HG03520 (cell line): ENCODE measurements at regions not wholly inside any gene's neighbourhood (a gene's known extent, or its start where the extent isn't known, plus 50 kb on each side); places are given as distances from the start of the nearest gene placed in this dataset.
"Not testable (repeated sequence)": the region's sequence is repeated elsewhere in the genome, so short reads cannot be mapped to it uniquely, and the experiment has no call there.

Experiments
- ATAC-seq: cut with Tn5 transposase; IDR thresholded peaks from one replicate; pipeline ENCODE4 v1.9.1; 2021; ENCODE audit warnings: mild to moderate bottlenecking, moderate library complexity; ENCODE audit not compliant: unreplicated experiment

DNA sequence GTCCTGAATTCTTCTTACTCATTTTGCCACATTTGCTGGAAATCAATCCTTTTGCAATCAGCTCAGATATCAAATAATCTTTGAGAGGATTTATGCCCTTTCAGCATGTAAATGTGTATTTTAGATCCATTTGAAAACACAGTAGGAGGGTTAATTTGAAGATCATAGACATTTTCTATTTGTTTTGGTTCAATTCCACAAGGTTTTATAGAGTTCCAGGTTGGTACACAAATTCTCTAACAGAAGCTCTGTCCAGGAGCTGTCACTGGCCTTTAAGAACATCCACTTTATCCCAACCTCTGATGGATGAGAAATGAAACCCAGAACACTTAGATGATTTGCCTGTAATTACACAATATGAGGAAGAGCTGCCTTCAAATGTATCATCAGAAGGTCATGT, 157.3 kb upstream of the CHAC2 start:
- ATAC-seq = no peak

DNA sequence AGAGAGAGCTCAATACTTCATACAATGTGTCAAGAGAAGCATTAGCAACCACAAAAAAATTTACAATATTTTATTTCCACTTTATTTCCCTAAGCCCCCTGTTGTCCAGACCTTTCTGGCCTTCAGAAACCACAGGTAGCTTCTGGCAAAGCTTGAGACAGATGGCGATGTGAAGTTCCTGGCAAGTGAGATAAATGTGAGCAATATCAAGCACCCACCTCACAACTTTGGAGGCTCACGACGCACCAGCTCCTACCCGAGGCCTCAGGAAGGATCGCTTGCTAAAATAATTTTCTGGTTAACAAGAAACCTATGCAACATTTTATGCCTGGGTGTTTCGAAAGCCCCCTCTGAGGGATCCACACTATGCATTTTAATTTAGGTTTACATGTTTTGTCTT, 158.1 kb upstream of the CHAC2 start:
- ATAC-seq = no peak

DNA sequence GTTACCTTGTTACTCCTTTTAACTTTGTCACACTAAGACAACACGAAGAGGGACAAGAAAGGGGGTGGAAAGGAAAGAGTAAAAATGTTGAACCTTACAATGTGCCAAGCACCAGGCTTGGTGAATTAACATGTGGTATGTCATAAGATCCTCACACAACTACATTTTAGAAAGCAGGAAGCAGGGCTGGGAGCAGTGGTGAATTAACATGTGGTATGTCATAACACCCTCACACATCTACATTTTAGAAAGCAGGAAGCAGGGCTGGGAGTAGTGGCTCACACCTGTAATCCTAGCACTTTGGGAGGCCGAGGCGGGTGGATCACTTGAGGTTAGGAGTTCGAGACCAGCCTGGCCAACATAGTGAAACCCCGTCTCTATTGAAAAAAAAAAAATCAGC, 159.3 kb upstream of the CHAC2 start:
- no peak for ATAC-seq

DNA sequence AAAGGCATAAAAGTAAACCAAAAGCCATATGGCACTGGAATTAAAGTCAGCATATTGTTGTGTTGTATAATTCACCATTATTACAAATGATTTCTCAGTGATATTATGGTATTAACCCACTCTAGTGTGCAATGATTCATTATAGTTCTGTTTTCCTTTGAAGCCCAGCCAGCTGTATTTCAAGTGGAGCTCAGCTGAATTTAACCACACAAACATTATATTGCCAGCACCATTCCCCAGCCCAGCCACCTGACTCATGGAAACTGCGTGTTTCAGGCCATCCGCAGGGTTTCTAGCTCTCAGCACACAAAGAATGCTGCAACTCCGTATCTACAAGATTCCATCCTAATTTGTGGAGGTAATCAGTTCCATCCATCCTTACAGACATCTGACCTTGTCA, 166.8 kb upstream of the CHAC2 start:
- ATAC-seq = no peak

DNA sequence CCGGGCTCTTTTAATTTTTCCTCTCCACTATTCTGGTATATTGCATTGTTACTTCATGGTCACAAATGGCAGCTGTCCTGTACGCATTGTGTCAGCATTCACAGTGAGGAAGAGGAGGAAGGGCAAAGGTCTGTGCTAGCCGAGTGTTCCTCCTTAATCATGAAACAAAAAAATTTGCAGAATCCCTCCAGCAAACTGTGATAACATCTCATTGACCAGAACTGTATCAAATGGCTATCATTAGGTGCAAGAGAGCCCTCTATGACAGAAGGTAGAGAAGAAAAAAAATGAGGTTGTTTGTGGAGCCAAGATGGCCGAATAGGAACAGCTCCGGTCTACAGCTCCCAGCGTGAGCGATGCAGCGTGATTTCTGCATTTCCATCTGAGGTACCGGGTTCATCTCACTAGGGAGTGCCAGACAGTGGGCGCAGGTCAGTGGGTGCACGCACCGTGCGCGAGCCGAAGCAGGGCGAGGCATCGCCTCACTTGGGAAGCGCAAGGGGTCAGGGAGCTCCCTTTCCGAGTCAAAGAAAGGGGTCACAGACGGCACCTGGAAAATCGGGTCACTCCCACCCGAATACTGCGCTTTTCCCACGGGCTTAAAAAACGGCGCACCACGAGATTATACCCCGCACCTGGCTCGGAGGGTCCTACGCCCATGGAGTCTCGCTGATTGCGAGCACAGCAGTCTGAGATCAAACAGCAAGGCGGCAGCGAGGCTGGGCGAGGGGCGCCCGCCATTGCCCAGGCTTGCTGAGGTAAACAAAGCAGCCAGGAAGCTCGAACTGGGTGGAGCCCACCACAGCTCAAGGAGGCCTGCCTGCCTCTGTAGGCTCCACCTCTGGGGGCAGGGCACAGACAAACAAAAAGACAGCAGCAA, 180.6 kb upstream of the CHAC2 start:
- not testable (repeated sequence) for ATAC-seq

DNA sequence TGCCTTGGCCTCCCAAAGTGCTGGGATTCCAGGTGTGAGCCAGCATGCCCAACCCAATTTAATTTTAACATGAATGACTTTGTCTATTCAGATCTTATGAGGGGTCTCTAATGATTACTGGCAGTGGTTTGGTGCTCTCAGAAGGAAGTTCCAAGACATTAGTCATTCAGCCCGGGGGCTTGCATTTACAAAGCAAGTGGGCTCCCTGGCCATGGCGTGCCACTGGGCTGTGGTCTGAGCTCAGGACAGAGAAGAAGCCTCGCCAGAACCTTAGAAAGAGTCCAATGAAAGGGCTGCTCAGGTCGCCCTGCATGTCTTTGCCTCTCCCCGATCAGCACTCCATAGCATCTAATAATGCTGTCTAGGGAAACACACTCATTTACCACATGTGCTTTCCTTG, 182.6 kb upstream of the CHAC2 start:
- ATAC-seq = no peak

DNA sequence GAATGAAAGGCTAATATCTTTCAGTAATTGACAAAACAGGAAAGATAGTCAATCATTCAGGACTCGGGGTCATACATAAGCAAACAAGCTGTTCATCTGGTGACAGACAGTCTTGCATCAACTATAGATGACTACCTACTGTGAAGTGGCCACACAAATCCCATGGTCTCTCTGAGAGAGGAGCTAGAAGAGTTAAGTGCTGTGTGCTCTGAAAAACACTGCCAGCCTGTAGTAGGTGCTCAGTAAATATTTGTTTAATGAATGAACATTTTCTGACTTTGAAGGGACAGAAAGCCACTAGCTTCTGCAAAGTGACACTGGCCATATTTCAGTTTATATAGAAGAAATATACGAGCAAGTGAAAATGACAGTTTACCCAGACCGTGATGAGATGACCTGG, 184.0 kb upstream of the CHAC2 start:
- no peak for ATAC-seq

DNA sequence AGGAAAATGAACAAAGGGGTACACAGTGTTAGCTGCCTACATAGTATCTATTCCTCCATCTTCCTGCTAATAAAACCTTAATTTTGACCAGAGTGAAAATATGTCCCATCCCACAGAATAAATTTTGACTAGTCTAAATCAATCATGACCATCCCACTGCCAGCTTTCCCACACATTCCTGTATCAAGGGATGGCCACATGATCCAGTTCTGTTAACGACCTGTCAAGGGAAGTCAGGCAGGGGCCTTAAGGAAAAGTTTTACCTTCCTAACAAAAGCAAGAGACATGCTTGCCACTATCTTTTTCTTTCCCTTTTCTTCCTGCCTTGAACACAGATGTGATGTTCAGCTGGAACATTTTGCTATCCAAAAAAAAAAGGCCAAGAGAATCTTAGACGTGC, 185.0 kb upstream of the CHAC2 start:
- no peak for ATAC-seq

DNA sequence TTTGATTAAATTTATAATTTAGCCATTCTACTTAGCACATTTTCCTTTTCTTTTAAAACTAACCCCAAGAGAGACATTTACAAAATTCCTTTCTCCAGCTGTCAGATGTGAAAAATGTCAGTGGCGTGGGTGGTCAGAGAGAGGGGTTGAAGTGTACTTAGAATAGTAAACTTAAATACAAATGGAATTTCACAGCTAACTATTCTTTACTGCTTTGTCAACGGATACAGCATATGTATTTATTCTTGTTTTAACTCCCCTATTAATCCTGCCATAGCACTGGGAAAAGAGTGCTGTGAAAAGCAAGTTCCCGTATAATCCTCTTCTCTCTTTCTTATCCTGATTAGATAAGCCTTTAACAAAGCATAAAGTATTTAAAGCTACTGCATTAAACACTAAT, 191.4 kb upstream of the CHAC2 start:
- no peak for ATAC-seq

DNA sequence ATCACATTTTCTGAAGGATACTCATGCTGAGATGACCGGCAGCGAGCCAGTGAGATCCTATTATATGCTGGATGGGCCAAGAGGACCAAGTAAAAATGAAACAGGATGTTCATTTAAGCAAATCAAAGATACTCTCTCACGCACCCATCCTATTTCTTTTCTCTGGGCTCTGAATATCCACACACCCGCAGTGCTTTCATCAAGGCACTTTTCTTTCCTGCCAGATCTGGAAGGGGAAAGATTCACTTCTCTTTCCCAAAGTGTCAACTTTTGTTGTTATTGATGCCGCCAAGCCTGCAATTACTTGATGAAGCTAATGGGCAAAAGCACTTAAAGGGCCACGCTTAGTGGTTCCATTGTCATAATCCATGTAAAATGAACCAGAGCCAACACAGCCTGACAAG, 191.9 kb upstream of the CHAC2 start:
- ATAC-seq = no peak

DNA sequence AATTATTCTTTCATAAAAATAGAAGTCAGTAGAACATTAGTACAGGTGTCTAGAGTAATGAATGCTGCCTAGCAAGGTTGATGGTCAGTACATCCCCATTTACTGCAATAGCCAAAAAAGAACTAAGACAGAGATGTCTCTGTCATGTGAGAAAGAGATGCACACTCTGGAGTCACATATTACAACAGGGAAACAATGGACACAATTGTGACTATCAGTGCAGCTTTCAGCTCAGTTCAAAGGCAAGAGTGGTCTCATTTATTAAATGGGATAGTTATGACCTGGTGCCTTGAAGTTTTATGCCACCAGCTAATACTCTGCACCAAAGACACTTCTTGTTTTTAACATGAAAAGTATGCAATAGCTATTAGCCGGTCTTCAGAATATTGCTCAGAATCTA, 194.9 kb upstream of the CHAC2 start:
- no peak for ATAC-seq

DNA sequence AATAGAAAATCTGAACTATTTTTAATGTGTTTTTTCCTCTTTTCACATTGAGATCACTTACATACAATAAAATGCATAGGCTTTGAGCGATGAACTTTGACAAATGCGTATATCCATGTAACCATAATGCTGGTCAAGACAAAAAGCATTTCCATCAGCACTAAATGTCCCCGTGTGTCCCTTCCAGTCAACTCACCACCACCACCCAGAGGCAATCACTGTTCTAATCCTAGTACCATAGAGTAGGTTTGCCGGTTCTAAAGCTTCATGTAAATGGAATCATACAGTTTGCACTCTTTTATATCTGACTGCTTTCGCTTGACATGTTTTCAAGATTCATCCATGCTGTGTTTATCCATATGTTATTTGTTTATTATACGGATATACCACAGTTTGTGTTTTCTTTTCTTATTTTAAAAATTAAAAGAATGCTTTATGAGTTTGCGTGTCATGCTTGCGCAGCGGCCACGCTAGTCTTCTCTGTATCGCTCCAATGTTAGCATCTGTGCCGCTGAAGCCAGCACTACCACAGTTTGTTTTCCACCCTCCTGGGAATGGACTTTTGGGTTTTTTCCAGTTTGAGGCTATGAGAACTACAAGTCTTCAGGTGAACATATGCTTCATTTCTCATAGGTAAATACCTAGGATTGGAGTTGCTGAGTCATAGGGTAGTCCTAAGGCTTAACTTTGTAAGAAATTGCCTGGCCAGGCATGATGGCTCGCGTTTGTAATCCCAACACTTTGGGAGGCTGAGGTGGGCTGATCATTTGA, 197.5 kb upstream of the CHAC2 start:
- ATAC-seq = no peak

DNA sequence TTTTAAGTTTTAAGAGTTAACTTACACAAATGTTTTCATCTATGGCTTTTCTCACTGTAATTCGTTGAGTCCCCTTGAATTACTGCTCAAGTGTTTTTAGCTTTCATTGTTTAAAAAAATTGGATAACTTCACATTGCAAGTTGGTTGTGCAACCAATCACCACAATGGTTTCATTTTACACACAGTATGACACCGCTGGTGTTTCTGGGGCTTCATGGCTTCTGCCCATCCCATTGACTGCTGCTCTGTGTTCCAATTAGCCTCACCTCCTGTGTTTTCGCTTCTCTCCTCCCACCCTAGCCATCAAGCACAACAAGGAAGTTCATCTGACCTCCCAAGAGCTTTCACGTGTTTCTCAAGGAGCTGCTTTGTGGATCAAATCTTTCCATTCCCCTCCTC, 199.1 kb upstream of the CHAC2 start:
- ATAC-seq = no peak

DNA sequence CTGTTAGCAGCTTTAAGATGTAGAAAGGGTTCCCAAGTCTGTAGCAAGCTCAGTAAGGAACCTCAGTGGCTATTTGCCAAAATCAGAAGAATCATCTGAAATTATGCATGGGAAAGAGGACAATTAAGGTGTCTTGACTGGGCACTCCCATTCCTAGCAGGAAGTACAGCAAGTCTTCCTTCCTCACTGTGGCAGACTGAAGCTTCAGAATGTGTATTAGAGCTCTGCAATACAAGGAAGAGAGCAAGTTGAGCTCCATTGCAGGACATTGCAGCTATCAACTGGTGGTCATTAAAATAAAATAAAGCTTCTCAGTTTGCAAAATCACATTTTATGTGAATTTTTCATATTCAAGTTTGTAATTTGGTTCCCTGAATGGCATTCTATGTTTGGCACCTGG, 200.5 kb upstream of the CHAC2 start:
- no peak for ATAC-seq

DNA sequence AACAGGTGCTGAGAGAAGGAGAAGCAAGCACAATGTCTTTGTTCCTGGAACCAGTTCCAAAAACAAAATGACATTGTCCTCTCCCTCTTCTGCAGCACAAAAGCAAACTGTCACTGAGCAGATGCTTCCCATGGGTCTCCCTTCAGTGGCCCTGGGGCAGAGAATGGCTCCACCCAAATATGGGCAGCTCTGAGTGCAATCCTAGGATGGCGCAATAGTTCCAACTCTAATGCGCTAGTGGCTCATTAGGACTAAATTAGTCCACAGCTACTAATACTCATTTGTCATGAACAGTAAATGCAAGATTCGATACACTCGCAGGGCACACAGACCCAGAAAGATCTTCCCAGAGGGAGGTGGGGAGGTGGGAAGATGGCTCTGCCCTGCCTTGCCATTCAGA, 205.2 kb upstream of the CHAC2 start:
- no peak for ATAC-seq

DNA sequence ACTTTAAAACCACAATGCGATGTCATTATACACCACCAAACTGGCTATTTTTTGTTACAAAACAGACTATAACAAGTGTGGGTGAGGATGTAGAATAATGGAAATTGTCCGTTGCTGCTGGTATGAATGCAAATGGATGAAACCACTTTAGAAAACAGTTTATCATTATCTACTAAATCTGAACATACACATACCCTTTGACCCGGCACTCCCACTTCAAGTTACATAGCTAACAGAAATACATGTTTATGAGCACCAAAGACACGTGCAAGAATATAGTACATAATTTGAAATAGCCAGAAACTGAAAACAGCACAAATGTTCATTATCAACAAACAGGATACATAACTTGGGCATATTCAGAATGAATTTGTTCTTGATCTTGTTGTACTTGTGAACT, 206.4 kb upstream of the CHAC2 start:
- no peak for ATAC-seq

DNA sequence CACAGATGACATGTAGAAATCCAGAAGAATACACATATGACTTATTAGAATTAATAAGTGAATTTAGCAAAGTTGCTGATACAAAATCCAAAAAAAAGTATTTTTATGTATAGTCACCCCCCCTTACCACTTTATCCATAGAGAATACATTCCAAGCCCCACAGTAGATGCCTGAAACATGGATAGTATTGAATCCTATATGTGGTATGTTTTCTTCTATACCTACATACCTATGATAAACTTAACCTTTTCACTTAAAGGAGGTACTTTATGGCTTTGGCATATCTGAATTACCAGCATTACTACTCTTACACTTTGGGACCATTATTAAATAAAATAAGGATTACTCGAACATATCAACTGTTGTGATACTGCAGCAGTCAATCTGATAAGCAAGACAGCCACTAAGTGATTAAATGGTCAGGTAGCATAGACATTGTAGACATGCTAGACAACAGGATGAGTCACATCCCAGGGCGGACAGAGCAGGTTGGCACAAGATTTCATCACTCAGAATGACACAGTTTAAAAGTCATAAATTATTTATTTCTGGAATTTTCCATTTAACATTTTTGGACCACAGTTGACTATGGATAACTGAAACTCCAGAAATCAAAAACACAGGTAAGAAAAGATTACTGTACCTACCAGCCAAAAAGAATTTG, 208.2 kb upstream of the CHAC2 start:
- no peak for ATAC-seq

DNA sequence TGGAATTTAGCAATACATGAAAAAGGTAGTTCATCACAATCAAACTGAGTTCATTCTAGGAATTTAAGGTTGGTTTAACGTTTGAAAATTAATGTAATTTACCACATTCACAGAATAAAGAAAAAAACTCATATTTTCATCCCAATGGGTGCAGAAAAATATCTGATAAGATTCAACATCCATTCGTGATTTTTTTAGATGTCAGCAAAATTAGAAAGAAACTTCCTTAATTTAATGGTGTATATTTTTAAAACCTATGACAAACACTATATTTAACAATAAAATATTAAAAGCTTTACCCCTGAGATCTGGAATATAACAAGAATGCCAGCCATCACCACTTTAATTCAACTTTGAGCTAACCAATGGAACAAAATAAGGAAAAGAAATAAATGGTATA, 208.7 kb upstream of the CHAC2 start:
- no peak for ATAC-seq

DNA sequence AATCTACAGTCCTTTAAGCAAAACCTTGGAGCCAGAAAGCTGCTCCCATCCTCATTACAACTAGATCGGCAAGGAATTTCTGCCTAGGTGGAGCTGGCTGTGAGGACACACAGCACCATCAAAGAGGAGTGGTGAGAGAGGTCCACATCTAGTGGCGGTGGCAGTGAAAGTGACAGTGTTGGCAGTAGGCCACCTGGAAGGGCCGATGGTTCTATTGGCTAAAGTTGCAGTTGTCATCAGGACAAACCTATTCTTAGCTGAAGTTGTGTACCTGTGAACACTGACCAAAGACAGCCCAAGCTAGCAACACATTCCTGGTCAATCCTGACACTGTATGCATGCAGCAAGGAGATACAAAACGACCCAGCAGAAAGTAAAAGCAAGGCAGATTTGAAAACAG, 218.1 kb upstream of the CHAC2 start:
- no peak for ATAC-seq

DNA sequence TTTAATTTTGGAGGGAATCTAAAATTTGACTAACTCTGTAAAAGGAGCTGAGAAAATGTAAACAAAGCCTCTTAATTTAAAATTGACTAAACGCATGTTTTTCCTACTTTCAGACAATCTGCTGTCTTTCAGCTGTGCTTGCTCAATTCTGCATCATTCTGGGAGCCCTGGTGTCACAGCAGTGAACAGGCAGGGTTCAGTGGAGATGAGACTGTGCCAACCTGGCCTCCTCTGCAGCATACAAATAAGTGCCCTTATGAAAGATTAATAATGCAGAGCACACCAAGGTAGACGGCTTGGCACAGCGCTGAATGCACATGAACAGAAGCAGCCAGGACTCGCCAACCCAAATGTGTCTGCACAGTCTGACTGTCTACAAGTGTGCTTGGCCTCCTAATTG, 222.0 kb upstream of the CHAC2 start:
- no peak for ATAC-seq

DNA sequence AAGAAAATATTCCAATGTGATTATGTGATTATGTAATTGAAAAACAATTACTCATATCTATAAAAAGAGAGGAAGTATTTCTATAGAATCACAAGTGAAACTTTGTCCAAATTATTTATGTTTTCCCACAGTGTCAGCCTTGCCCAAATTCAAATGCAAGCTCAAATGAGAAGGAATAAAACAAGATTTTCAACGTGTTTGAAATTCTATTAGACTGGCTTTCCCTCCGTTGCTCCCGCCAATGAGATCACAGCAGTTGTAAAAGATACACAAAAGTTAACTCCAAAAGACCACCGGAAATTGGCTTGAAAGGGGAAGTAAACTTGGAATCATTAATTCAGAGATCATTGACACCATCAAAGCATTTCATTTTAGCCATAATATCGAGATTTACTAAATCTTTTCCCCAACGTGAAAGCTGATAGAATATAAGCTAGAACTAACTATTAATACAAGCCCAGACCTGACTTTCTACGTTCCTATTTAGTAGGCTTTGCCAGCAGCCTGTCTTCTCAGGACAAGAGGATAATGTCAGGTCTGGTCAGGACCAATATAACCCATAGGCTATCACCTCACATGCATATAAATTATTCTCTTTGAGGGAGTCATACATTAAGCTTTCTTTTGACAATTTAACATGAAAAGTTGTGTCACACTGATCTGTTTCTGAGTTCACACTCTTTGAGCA, 222.6 kb upstream of the CHAC2 start:
- ATAC-seq = no peak
